Mammary epithelial cell (primary cell): ENCODE measurements at regions not wholly inside any gene's neighbourhood (a gene's known extent, or its start where the extent isn't known, plus 50 kb on each side); places are given as distances from the start of the nearest gene placed in this dataset.

ENCODE experiments used
- EZH2 ChIP-seq: IDR thresholded peaks from 2 replicates; pipeline ENCODE4 v1.6.1; 2012; ENCODE audit warnings: low read length, inconsistent platforms, borderline replicate concordance
- TF ChIP-seq, protein P1 (sequence below), 2 donors: IDR thresholded peaks in 1 of 2; conservative IDR thresholded peaks in 1 of 2; 2 replicates each; pipeline ENCODE4 v1.5.1; 2011 to 2012; ENCODE audit warnings: inconsistent platforms in 2 of 2, low read length in 2 of 2, mild to moderate bottlenecking in 2 of 2, control low read depth in 1 of 2, low read depth in 1 of 2; ENCODE audit not compliant: insufficient read depth in 1 of 2; ENCODE audit errors: extremely low read depth in 1 of 2

DNA sequence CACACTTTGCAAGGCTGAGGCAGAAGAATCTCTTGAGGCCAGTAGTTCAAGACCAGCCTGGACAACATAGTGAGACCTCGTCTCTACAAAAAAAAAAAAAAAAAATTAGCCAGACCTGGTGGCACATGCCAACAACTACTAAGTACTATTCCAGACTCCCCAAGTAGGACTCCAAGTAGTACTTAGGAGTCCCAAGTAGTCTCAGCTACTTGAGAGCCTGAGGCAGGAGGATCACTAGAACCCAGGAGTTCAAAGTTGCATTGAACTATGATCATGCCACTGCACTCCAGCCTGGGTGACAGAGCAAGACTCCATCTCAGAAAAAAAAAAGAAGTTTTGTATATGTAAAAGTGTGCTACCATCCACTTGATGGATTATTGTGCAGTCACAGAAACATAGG lies 486.6 kb downstream of the SOX2 start:
- TF ChIP-seq EZH2: no peak
- TF ChIP-seq, protein P1, sequence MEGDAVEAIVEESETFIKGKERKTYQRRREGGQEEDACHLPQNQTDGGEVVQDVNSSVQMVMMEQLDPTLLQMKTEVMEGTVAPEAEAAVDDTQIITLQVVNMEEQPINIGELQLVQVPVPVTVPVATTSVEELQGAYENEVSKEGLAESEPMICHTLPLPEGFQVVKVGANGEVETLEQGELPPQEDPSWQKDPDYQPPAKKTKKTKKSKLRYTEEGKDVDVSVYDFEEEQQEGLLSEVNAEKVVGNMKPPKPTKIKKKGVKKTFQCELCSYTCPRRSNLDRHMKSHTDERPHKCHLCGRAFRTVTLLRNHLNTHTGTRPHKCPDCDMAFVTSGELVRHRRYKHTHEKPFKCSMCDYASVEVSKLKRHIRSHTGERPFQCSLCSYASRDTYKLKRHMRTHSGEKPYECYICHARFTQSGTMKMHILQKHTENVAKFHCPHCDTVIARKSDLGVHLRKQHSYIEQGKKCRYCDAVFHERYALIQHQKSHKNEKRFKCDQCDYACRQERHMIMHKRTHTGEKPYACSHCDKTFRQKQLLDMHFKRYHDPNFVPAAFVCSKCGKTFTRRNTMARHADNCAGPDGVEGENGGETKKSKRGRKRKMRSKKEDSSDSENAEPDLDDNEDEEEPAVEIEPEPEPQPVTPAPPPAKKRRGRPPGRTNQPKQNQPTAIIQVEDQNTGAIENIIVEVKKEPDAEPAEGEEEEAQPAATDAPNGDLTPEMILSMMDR (conservative IDR thresholded peaks at IDR 0.05 in 1 of 2, IDR thresholded peaks at IDR 0.05 in 1 of 2; ENCODE audit: extremely low read depth in 1 of 2, insufficient read depth in 1 of 2, low read depth in 1 of 2, low read length in 2 of 2): no peak
